H9 (cell line): ENCODE measurements at regions not wholly inside any gene's neighbourhood (a gene's known extent, or its start where the extent isn't known, plus 50 kb on each side); places are given as distances from the start of the nearest gene placed in this dataset.

Experiments used
- DNase-seq: peaks from one replicate; pipeline ENCODE4 v3.0.0-alpha.2; 2017
- H2AFZ ChIP-seq: one replicate; pipeline ENCODE4 v1.6.1; 2013; ENCODE audit warnings: mild to moderate bottlenecking, low read length, control low read depth, moderate library complexity
- H2AK5ac ChIP-seq: 2 replicates; pipeline ENCODE4 v1.6.1; 2013; ENCODE audit warnings: low read length, control low read depth, mixed read lengths; ENCODE audit not compliant: insufficient read length
- H2BK120ac ChIP-seq: one replicate; pipeline ENCODE4 v1.6.1; 2013; ENCODE audit warnings: low read depth, mild to moderate bottlenecking, low read length, control low read depth, inconsistent platforms; ENCODE audit not compliant: poor library complexity, severe bottlenecking
- H2BK12ac ChIP-seq: 2 replicates; pipeline ENCODE4 v1.6.1; 2013; ENCODE audit warnings: low read length, control low read depth, mixed read lengths, low read depth; ENCODE audit not compliant: insufficient read length
- H2BK15ac ChIP-seq: 2 replicates; pipeline ENCODE4 v1.6.1; 2013; ENCODE audit warnings: low read depth, low read length, control low read depth
- H2BK20ac ChIP-seq: one replicate; pipeline ENCODE4 v1.6.1; 2013; ENCODE audit warnings: low read depth, mild to moderate bottlenecking, low read length, control low read depth, inconsistent platforms; ENCODE audit not compliant: poor library complexity, severe bottlenecking
- H2BK5ac ChIP-seq: 2 replicates; pipeline ENCODE4 v1.6.1; 2013; ENCODE audit warnings: low read length, control low read depth, mixed read lengths; ENCODE audit not compliant: insufficient read length
- H3K14ac ChIP-seq: 2 replicates; pipeline ENCODE4 v1.6.1; 2013; ENCODE audit warnings: low read length, control low read depth; ENCODE audit not compliant: insufficient read depth
- H3K18ac ChIP-seq: 2 replicates; pipeline ENCODE4 v1.6.1; 2013; ENCODE audit warnings: low read depth, mild to moderate bottlenecking, mixed read lengths, low read length, control low read depth; ENCODE audit not compliant: insufficient read length
- H3K23ac ChIP-seq: 2 replicates; pipeline ENCODE4 v1.6.1; 2013; ENCODE audit warnings: low read length, control low read depth, mixed read lengths, low read depth; ENCODE audit not compliant: insufficient read length
- H3K23me2 ChIP-seq: 2 replicates; pipeline ENCODE4 v1.6.1; 2013; ENCODE audit warnings: low read depth, mild to moderate bottlenecking, mixed read lengths, low read length, control low read depth; ENCODE audit not compliant: insufficient read length, poor library complexity, severe bottlenecking
- H3K27ac ChIP-seq: 2 replicates; pipeline ENCODE4 v1.5.1; 2013; ENCODE audit warnings: low read length, control low read depth, mixed read lengths, low read depth; ENCODE audit not compliant: insufficient read length
- H3K27me3 ChIP-seq: 2 replicates; pipeline ENCODE4 v1.6.1; 2013; ENCODE audit warnings: low read length, control low read depth, inconsistent platforms; ENCODE audit not compliant: insufficient read depth
- H3K4ac ChIP-seq: 2 replicates; pipeline ENCODE4 v1.6.1; 2013; ENCODE audit warnings: low read depth, mild to moderate bottlenecking, control low read depth, inconsistent platforms, low read length, moderate library complexity
- H3K4me1 ChIP-seq: 2 replicates; pipeline ENCODE4 v1.6.1; 2013; ENCODE audit warnings: low read length, control low read depth, inconsistent platforms; ENCODE audit not compliant: insufficient read depth
- H3K4me2 ChIP-seq: 2 replicates; pipeline ENCODE4 v1.6.1; 2013; ENCODE audit warnings: low read length, control low read depth, mixed read lengths; ENCODE audit not compliant: insufficient read length, insufficient read depth
- H3K56ac ChIP-seq: 2 replicates; pipeline ENCODE4 v1.6.1; 2013; ENCODE audit warnings: low read depth, mild to moderate bottlenecking, mixed read lengths, low read length, control low read depth; ENCODE audit not compliant: insufficient read length
- H3K79me1 ChIP-seq: 2 replicates; pipeline ENCODE4 v1.6.1; 2013; ENCODE audit warnings: low read depth, mild to moderate bottlenecking, moderate library complexity, low read length, control low read depth, inconsistent platforms; ENCODE audit not compliant: insufficient read depth, poor library complexity, severe bottlenecking
- H3K79me2 ChIP-seq: 2 replicates; pipeline ENCODE4 v1.6.1; 2013; ENCODE audit warnings: low read length, control low read depth, inconsistent platforms; ENCODE audit not compliant: insufficient read depth
- H3K9ac ChIP-seq: 2 replicates; pipeline ENCODE4 v1.6.1; 2013; ENCODE audit warnings: low read length, control low read depth, mixed read lengths; ENCODE audit not compliant: insufficient read length; ENCODE audit errors: extremely low read depth
- H3K9me3 ChIP-seq: one replicate; pipeline ENCODE4 v1.6.1; 2013; ENCODE audit warnings: low read depth, low read length, inconsistent platforms; ENCODE audit not compliant: control insufficient read depth
- H3T11ph ChIP-seq: one replicate; pipeline ENCODE4 v1.6.1; 2013; ENCODE audit warnings: mild to moderate bottlenecking, low read length, control low read depth, inconsistent platforms
- H4K20me1 ChIP-seq: one replicate; pipeline ENCODE4 v1.6.1; 2013; ENCODE audit not compliant: control insufficient read depth, insufficient read length, insufficient read depth
- H4K5ac ChIP-seq: 2 replicates; pipeline ENCODE4 v1.6.1; 2013; ENCODE audit warnings: low read depth, mild to moderate bottlenecking, mixed read lengths, low read length, control low read depth; ENCODE audit not compliant: insufficient read length
- H4K8ac ChIP-seq: replicated peaks from 2 replicates; pipeline ENCODE4 v1.6.1; 2013; ENCODE audit warnings: low read length, control low read depth, mixed read lengths, low read depth; ENCODE audit not compliant: insufficient read length
- H4K91ac ChIP-seq: 2 replicates; pipeline ENCODE4 v1.6.1; 2013; ENCODE audit warnings: low read depth, mild to moderate bottlenecking, moderate library complexity, mixed read lengths, low read length, control low read depth; ENCODE audit not compliant: insufficient read length
- H3K27ac Mint-ChIP-seq, 3 experiments: 2 replicates in 2 of 3; 3 replicates in 1 of 3; pipeline ENCODE4 v1.8.0; 2020 to 2021; ENCODE audit warnings: mixed read lengths in 3 of 3, mild to moderate bottlenecking in 1 of 3, moderate library complexity in 1 of 3
- H3K27me3 Mint-ChIP-seq: 2 replicates; pipeline ENCODE4 v1.8.0; 2021; ENCODE audit warnings: low read depth, mild to moderate bottlenecking, moderate library complexity, mixed read lengths
- H3K36me3 Mint-ChIP-seq, 3 experiments: 2 replicates in 2 of 3; 3 replicates in 1 of 3; pipeline ENCODE4 v1.8.0; 2020 to 2021; ENCODE audit warnings: low read depth in 3 of 3, mixed read lengths in 3 of 3; ENCODE audit not compliant: insufficient read depth in 1 of 3
- H3K4me1 Mint-ChIP-seq, 2 experiments: 2 replicates each; pipeline ENCODE4 v1.8.0; 2020; ENCODE audit warnings: mixed read lengths in 2 of 2
- H3K4me3 Mint-ChIP-seq, 2 experiments: 2 replicates in 1 of 2; 3 replicates in 1 of 2; pipeline ENCODE4 v1.8.0; 2020 to 2021; ENCODE audit warnings: mild to moderate bottlenecking in 2 of 2, mixed read lengths in 2 of 2, moderate library complexity in 1 of 2
- H3K9me3 Mint-ChIP-seq, 2 experiments: 2 replicates in 1 of 2; 3 replicates in 1 of 2; pipeline ENCODE4 v1.8.0; 2020; ENCODE audit warnings: mild to moderate bottlenecking in 2 of 2, mixed read lengths in 2 of 2, moderate library complexity in 1 of 2
- CTCF ChIP-seq: fragments of 200-600 bp; sonication (generic); conservative IDR thresholded peaks from 3 replicates; pipeline ENCODE4 v1.8.0; 2021; ENCODE audit warnings: antibody characterized with exemption, mild to moderate bottlenecking
- WGBS: extraction: QIAGEN DNeasy Blood & Tissue Kit; methylation state at CpG from one replicate; pipeline ENCODE4 v1.1.7; 2013; ENCODE audit warnings: missing lambda C conversion rate, low lambda C conversion rate, mixed read lengths; ENCODE audit not compliant: insufficient read length; ENCODE audit errors: extremely low coverage; 5-methylcytosine and 5-hydroxymethylcytosine counted together

GRCh38 chr2:195537811-195538210 lies 119.2 kb upstream of the SLC39A10 start:
- Histone ChIP-seq H3K56ac (no peak overlapping the region), H2BK20ac (no peak overlapping the region), H3K23ac (no peak overlapping the region), H3K79me2 (no peaks in the 10 kb centered on the region), H2BK12ac (no peak overlapping the region), H2BK5ac (no peak overlapping the region), H4K20me1 (no peaks in the 10 kb centered on the region), H3K27me3 (no peaks in the 10 kb centered on the region), H4K5ac (no peak overlapping the region), H4K91ac (no peak overlapping the region), H3K18ac (no peak overlapping the region), H2BK120ac (no peak overlapping the region), H3K4me1 (no peaks in the 10 kb centered on the region; the same call in 1 of the 2 replicates), H2BK15ac (no peak overlapping the region), H3K79me1 (no peaks in the 10 kb centered on the region), H4K8ac (no peak overlapping the region), H3K9ac (no peak overlapping the region), H2AFZ (no peak overlapping the region), H2AK5ac (no peak overlapping the region), H3K27ac (no peak overlapping the region), H3K14ac (no peak overlapping the region), H3T11ph (no peak overlapping the region), H3K4ac (no peak overlapping the region), H3K9me3 (no peaks in the 10 kb centered on the region), H3K4me2 (no peak overlapping the region), H3K23me2 (no peaks in the 10 kb centered on the region)
- no peak for TF ChIP-seq CTCF
- Mint-ChIP-seq H3K27me3 (no peaks in the 10 kb centered on the region), H3K36me3 (no peaks in the 10 kb centered on the region), H3K4me3 (no peak overlapping the region), H3K9me3 (no peaks in the 10 kb centered on the region), H3K27ac (peak overlapping the region in 1 of 3 experiments; percentile 16; a peak in 1 of 7 replicates), H3K4me1 (peaks cover 9 to 10% of the 10 kb centered on the region in 2 experiments)
- no CpG with 5 or more reads among the region's 3 CpGs for WGBS
- no peak for DNase-seq
